ENCODE measurements at regions not wholly inside any gene's neighbourhood (a gene's known extent, or its start where the extent isn't known, plus 50 kb on each side); places are given as distances from the start of the nearest gene placed in this dataset.

DNA sequence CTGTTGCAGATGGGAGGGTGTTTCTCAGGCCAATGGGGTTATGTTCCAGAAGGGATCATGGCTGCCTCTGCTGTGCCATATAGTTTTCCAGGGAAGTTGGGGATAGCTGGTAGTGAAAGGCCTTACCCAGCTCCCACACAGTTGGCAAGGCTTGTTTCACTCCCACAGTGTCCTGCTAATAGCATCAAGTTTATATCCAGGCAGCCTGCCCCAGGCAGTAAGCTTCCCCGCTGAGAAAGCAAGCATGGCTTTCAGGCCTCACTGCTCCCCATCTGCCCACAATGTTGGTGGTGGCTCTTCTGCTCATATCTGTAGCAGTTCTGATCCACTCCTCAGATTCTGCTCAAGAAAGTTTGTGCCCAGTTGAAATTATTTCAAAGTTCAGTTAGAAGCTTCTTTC, 50.9 kb upstream of the DCBLD2 start:
- TF ChIP-seq POLR2AphosphoS5 (IDR thresholded peaks at IDR 0.05; ENCODE audit: low read depth, low read length) (no peak), POLR2A (IDR thresholded peaks at IDR 0.05; ENCODE audit: low read depth, low read length) (no peak), TAF1 (IDR thresholded peaks at IDR 0.05; ENCODE audit: borderline replicate concordance, low read depth, low read length) (no peak)

All from GM12892 (cell line).